BLaER1 (cell line): ENCODE measurements at regions not wholly inside any gene's neighbourhood (a gene's known extent, or its start where the extent isn't known, plus 50 kb on each side); places are given as distances from the start of the nearest gene placed in this dataset.
"Not testable (repeated sequence)": the region's sequence is repeated elsewhere in the genome, so short reads cannot be mapped to it uniquely, and the experiment has no call there.

Experiments used
- H3K27ac ChIP-seq: shearing (Covaris generic); formaldehyde crosslinking; 2 replicates; pipeline ENCODE4 v1.8.1; 2022
- H3K27me3 ChIP-seq: shearing (Covaris generic); formaldehyde crosslinking; 2 replicates; pipeline ENCODE4 v1.8.1; 2022
- H3K36me3 ChIP-seq: shearing (Covaris generic); formaldehyde crosslinking; 2 replicates; pipeline ENCODE4 v1.8.1; 2022
- H3K4me1 ChIP-seq: shearing (Covaris generic); formaldehyde crosslinking; 2 replicates; pipeline ENCODE4 v1.8.1; 2022
- H3K4me2 ChIP-seq: shearing (Covaris generic); formaldehyde crosslinking; 2 replicates; pipeline ENCODE4 v1.8.1; 2022
- H3K4me3 ChIP-seq: shearing (Covaris generic); formaldehyde crosslinking; 2 replicates; pipeline ENCODE4 v1.8.1; 2022
- H3K9ac ChIP-seq: shearing (Covaris generic); formaldehyde crosslinking; 2 replicates; pipeline ENCODE4 v1.8.1; 2022
- H3K9me3 ChIP-seq: shearing (Covaris generic); formaldehyde crosslinking; 2 replicates; pipeline ENCODE4 v1.8.1; 2022
- H4K20me1 ChIP-seq: shearing (Covaris generic); formaldehyde crosslinking; 2 replicates; pipeline ENCODE4 v1.8.1; 2022
- Cebpa-rat ChIP-seq: shearing (Covaris generic); IDR thresholded peaks from 2 replicates; pipeline ENCODE4 v1.8.1; 2022

- Histone ChIP-seq H3K27me3 (no peaks in the 10 kb centered on the region), H3K4me3 (no peak overlapping the region), H3K36me3 (no peaks in the 10 kb centered on the region), H3K4me2 (no peak overlapping the region), H3K27ac (no peak overlapping the region), H3K4me1 (no peaks in the 10 kb centered on the region), H3K9ac (no peak overlapping the region), H3K9me3 (no peaks in the 10 kb centered on the region), H4K20me1 (no peaks in the 10 kb centered on the region)
- no peak for TF ChIP-seq Cebpa-rat
Observed at GRCh38 chr13:53101883-53102282, 73.3 kb downstream of the OLFM4 start.

GRCh38 chr13:53104136-53104535 is 75.5 kb downstream of the OLFM4 start:
- H3K36me3 ChIP-seq: no peaks in the 10 kb centered on the region
- no peak overlapping the region for H3K27ac ChIP-seq
- H3K27me3 ChIP-seq: no peaks in the 10 kb centered on the region
- TF ChIP-seq Cebpa-rat: no peak
- no peaks in the 10 kb centered on the region for H3K9me3 ChIP-seq
- no peak overlapping the region for H3K4me2 ChIP-seq
- H3K9ac ChIP-seq: no peak overlapping the region
- no peak overlapping the region for H3K4me3 ChIP-seq
- no peaks in the 10 kb centered on the region for H4K20me1 ChIP-seq
- H3K4me1 ChIP-seq: no peaks in the 10 kb centered on the region

- H3K4me2 ChIP-seq: no peak overlapping the region
- peaks cover 7% of the 10 kb centered on the region for H3K4me1 ChIP-seq
- no peaks in the 10 kb centered on the region for H3K9me3 ChIP-seq
- H3K9ac ChIP-seq: no peak overlapping the region
- H4K20me1 ChIP-seq: no peaks in the 10 kb centered on the region
- TF ChIP-seq Cebpa-rat: no peak
- no peak overlapping the region for H3K4me3 ChIP-seq
- H3K27ac ChIP-seq: no peak overlapping the region
- no peaks in the 10 kb centered on the region for H3K27me3 ChIP-seq
- H3K36me3 ChIP-seq: no peaks in the 10 kb centered on the region
Observed at GRCh38 chr13:53105477-53105876, 76.9 kb downstream of the OLFM4 start.

GRCh38 chr13:53105890-53106289 is 77.3 kb downstream of the OLFM4 start:
- Histone ChIP-seq H3K27ac (no peak overlapping the region), H3K4me1 (peaks cover 9% of the 10 kb centered on the region), H3K4me2 (no peak overlapping the region), H3K27me3 (no peaks in the 10 kb centered on the region), H3K9me3 (no peaks in the 10 kb centered on the region), H3K9ac (no peak overlapping the region), H4K20me1 (no peaks in the 10 kb centered on the region), H3K4me3 (no peak overlapping the region), H3K36me3 (no peaks in the 10 kb centered on the region)
- no peak for TF ChIP-seq Cebpa-rat

GRCh38 chr13:53110181-53110580 is 81.6 kb downstream of the OLFM4 start:
- no peak for TF ChIP-seq Cebpa-rat
- no peaks in the 10 kb centered on the region for H3K9me3 ChIP-seq
- H3K4me3 ChIP-seq: no peak overlapping the region
- peak overlapping the region; percentile 47 for H3K4me2 ChIP-seq
- H3K4me1 ChIP-seq: peaks cover 9% of the 10 kb centered on the region
- no peaks in the 10 kb centered on the region for H3K27me3 ChIP-seq
- H3K36me3 ChIP-seq: no peaks in the 10 kb centered on the region
- no peak overlapping the region for H3K9ac ChIP-seq
- H3K27ac ChIP-seq: no peak overlapping the region
- H4K20me1 ChIP-seq: no peaks in the 10 kb centered on the region

GRCh38 chr13:53110614-53111013 is 82.0 kb downstream of the OLFM4 start:
- Histone ChIP-seq H4K20me1 (no peaks in the 10 kb centered on the region), H3K36me3 (no peaks in the 10 kb centered on the region), H3K9me3 (no peaks in the 10 kb centered on the region), H3K27ac (no peak overlapping the region), H3K27me3 (no peaks in the 10 kb centered on the region), H3K4me3 (no peak overlapping the region), H3K4me1 (peaks cover 9% of the 10 kb centered on the region), H3K9ac (no peak overlapping the region), H3K4me2 (peak overlapping the region; percentile 47)
- no peak for TF ChIP-seq Cebpa-rat

- H3K27me3 ChIP-seq: no peaks in the 10 kb centered on the region
Observed at GRCh38 chr13:53112522-53112921, 83.9 kb downstream of the OLFM4 start.

GRCh38 chr13:53117048-53117447 is 88.4 kb downstream of the OLFM4 start:
- H4K20me1 ChIP-seq, H3K9ac ChIP-seq, H3K9me3 ChIP-seq, H3K27ac ChIP-seq, H3K4me3 ChIP-seq, H3K4me1 ChIP-seq, H3K4me2 ChIP-seq, H3K27me3 ChIP-seq, H3K36me3 ChIP-seq: not testable (repeated sequence)

More at GRCh38 chr13:53112522-53112921, 83.9 kb downstream of the OLFM4 start:
- Histone ChIP-seq H4K20me1 (no peaks in the 10 kb centered on the region), H3K9me3 (peaks cover under 1% of the 10 kb centered on the region; the same call in 1 of the 2 replicates), H3K9ac (no peak overlapping the region), H3K27ac (no peak overlapping the region), H3K4me2 (no peak overlapping the region), H3K36me3 (no peaks in the 10 kb centered on the region), H3K4me3 (no peak overlapping the region), H3K4me1 (peaks cover 9% of the 10 kb centered on the region)
- TF ChIP-seq Cebpa-rat: no peak

GRCh38 chr13:53121131-53121773 is 92.6 kb downstream of the OLFM4 start:
- Histone ChIP-seq H3K4me3 (no peak overlapping the region), H4K20me1 (no peaks in the 10 kb centered on the region), H3K36me3 (no peaks in the 10 kb centered on the region), H3K4me2 (no peak overlapping the region), H3K27ac (no peak overlapping the region), H3K4me1 (no peaks in the 10 kb centered on the region), H3K9me3 (peaks cover 6% of the 10 kb centered on the region; the same call in 1 of the 2 replicates), H3K9ac (no peak overlapping the region), H3K27me3 (no peaks in the 10 kb centered on the region)
- no peak for TF ChIP-seq Cebpa-rat

GRCh38 chr13:53121919-53122318 is 93.3 kb downstream of the OLFM4 start:
- Histone ChIP-seq H3K27ac (no peak overlapping the region), H3K4me1 (no peaks in the 10 kb centered on the region), H3K9me3 (peaks cover 6% of the 10 kb centered on the region; the same call in 1 of the 2 replicates), H3K36me3 (no peaks in the 10 kb centered on the region), H3K4me2 (no peak overlapping the region), H3K9ac (no peak overlapping the region), H3K27me3 (no peaks in the 10 kb centered on the region), H4K20me1 (no peaks in the 10 kb centered on the region), H3K4me3 (no peak overlapping the region)
- no peak for TF ChIP-seq Cebpa-rat

- no peak overlapping the region for H3K9ac ChIP-seq
- H3K27ac ChIP-seq: no peak overlapping the region
- H3K36me3 ChIP-seq: no peaks in the 10 kb centered on the region
- no peak overlapping the region for H3K4me3 ChIP-seq
- no peaks in the 10 kb centered on the region for H3K9me3 ChIP-seq
- H3K27me3 ChIP-seq: no peaks in the 10 kb centered on the region
- no peaks in the 10 kb centered on the region for H3K4me1 ChIP-seq
- no peak for TF ChIP-seq Cebpa-rat
- H3K4me2 ChIP-seq: no peak overlapping the region
- H4K20me1 ChIP-seq: no peaks in the 10 kb centered on the region
Observed at GRCh38 chr13:53123536-53123935, 94.9 kb downstream of the OLFM4 start.
